GM18519 (cell line): ENCODE measurements at regions not wholly inside any gene's neighbourhood (a gene's known extent, or its start where the extent isn't known, plus 50 kb on each side); places are given as distances from the start of the nearest gene placed in this dataset.

Source experiments
- ATAC-seq: cut with Tn5 transposase; IDR thresholded peaks from one replicate; pipeline ENCODE4 v1.9.1; 2021; ENCODE audit warnings: mild to moderate bottlenecking, moderate library complexity; ENCODE audit not compliant: unreplicated experiment, low FRiP score

DNA sequence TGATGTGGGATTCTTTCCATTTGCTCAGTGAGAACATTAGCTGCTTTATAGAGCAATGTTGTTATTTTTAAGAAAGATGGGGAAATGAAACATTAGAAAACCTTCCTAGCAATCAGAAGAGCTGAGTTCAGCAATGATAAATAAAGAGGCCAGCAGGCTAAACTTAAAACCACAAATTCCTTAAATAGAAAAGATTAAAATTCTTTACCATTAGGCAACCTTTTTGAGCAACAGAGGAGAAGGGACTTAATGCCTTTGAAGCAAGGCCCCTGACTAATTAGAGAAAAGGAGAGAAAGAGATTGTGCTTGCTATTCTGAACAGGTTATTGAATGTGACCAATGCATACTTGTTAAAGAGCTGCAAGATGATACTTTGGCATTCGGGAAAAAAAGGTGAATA is 160.8 kb upstream of the LMO3 start:
- ATAC-seq, result no peak

DNA sequence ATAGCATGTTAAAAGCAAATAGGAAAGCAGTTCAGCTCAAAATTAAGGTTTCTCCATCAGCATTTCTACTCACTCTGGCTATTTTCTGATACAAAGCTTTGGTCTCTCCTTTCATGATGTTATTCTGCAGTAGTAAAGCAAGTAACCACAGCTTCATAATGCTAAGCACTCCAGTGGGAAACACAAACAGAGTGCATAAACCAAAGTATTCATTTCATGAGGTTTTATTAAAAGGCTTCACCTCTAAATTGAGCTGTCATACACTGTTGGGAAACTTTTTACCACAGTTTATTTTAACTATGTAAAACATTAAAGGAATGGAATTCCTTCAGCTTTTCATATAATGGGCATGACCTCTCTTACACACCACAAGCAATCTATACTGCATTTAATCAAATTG is 157.9 kb upstream of the LMO3 start:
- no peak for ATAC-seq

DNA sequence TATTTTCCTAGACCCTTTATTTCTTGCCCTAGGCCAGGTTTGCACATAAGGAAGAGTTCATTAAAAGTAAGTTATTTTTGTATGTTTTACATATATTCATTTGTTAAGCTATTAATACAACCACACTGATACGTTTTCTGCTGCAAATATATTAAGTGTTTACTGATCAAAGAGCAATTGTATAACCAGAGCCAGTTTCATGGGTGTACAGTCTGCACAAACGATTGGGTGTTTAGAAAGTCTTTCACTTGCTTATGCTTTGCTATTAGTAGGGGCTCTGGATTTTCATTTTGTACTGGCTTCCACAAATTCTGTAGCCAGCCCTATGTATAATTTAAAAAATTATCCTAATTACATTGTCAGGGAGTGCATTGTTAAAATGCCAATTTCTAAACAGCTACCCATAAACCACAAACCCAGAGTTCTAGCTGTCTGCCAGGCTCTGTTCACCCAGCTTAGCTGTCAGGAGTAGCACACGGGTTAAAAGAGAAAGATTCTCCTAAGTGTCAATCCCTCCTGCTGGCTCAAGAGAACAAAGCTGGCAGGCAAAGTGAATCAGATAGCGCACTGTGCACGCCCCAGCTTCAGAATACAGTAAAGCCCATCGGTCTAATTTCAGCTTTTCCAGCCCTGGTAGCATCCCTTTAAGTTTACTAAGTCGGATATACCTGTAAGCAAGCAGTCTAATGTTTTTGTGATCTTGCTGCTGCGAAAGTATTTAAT is 151.0 kb upstream of the LMO3 start:
- ATAC-seq, result no peak

DNA sequence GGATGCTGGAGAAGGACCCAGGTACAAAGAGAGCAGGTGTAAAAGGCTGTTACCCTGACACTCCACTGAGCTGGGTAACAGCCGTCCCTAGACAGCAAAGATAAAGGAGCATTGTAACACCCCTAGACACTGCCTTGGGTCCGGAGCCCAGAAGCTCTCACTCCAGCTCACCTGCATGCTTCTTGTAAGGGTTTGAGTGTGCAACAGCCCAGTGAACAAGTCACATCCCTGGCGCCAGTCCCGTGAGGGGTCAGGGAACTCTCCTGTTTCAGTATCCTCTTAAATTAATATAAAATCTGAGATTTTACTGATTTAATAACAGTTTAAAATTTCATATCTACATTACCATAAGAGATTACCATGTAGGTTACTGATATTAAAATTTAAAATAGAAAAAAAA is 124.8 kb upstream of the LMO3 start:
- ATAC-seq, result no peak

DNA sequence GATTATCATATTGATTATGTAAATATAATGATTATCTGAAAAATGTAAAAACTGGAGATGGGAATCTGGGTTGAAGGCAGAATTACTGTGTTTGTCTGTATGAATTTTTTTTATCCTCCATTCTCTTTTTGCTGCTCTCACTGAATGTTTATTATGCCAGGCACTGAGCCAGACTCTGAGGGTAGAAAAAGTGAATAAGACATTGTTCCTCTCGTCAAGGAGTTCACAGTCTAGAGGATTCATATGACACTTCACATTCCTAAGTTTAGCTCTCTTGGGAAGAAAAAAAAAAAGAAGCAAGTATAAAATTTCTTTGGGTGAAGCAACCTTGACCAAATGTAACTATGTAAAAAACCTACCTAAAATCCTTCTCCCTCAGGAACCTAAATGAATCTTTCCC is 120.9 kb upstream of the LMO3 start:
- ATAC-seq, result no peak

DNA sequence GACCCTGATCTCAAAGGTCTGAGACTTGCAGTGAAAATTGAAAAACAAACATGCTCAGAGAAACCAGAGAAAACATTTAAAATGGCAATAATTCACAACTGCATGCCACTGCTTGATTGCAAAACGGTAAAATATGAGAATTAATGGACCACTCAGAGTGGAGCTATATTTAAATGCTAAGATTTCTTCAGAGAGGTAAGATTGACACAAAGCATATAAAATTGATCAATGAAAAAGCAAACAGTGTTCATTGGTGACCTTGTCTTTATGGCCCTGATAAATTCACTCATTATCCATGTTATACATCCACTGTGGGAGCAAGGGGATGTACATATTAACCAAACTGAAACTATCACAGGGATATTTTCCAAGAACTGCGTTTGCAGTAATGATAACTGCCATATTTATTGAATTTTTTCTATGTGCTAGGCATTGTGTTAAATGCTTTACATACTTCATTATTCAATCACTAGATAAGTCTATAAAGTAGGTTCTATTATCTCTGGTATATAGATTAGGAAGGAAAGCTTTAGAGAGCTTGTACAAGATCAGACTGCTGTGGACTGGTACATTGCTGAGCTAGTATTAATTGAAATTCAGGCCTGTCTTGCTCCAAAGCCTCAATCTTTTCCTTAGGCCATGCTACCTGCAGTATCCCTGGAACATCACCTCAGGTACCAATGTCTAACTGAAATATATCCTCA is 113.9 kb upstream of the LMO3 start:
- no peak for ATAC-seq

DNA sequence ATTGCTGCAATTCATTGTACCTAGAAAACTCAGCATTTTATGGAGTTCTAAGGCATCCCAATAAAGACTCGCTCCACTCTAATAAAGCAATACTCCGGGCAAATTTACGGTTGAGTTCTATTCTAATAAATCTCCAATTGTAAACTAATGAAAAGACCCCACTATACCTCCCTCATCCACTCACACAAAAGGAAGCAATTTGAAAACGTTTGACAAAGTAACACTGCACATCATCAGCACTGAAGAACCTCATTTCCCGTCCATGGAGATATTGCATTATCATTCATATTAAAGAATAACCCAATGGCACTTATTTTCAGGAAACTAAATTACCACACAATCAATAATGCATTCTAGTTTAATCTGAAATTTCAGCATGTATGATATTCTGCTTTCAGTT is 111.0 kb upstream of the LMO3 start:
- no peak for ATAC-seq

DNA sequence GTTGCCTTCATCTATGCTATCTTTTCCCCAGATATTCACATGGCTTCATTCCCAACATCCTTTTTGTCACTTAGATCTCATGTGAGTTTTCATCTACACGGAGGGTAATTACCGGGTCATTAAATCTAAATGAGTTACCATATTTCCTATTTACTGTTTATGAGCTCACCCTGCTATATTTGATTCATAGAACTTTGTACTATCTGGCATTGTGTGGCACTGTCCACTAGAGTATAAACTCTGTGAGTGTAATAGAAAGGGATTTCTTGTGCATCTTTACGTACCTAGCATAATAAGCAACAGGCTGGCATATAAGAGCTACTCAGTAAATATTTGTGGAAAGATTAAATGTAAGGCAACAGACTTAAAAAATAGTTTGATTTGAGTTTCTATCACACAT is 86.1 kb upstream of the LMO3 start:
- no peak for ATAC-seq

DNA sequence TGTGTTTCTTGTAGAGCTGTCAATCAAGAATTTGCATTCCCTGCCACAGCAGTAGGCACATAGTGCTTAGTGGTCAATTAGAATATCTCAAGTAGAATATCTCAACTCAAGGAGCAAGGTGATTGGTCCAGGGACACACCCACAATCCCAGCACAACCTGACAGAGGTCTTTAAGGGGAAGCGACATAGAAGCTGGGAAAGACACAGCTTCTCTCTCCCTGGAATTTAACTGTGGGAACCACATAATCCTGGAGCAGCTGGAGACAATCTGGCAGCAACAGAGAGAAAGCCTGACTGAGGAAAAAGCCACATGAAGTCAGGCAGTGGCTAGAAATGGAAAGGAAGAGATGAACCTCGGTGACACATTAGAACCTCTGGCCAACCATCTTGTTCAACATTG is 85.7 kb upstream of the LMO3 start:
- ATAC-seq, result no peak

DNA sequence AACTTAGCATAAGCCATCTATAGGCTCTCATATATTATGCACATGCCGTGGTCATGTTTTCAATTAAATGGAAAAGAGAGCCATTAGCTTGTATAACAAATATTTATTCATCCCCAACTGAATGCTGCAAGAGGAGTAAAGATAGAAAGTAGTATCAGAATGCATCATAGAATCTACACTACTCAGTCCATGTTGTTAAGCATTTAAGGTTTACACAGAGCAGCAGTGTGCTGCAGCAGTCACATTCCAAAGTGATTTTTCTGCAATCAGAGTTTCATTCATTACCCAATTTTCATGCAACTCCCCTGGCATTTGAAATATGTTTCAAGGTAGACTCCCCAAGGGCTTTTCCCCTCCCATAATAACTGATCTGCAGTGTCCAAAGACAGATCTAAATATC is 82.2 kb upstream of the LMO3 start:
- no peak for ATAC-seq

DNA sequence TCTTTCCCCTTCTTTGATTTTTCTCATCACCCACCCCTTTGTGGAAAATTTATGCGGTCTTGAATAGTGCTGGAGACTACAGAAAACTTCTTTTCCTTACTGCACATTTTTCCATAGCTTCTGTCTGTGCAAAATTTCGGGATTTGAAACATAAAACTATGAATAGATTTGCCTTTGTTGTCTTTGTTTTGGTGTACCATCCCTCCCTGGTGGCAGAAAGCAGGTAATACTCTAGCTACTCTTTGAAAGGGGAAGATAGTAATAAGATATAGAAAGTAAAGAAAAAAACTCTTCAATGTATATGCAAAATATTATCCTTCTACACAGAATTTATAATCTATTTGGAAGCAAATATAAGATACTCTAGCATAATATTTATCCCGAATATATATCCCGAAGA is 79.1 kb upstream of the LMO3 start:
- ATAC-seq, result no peak

DNA sequence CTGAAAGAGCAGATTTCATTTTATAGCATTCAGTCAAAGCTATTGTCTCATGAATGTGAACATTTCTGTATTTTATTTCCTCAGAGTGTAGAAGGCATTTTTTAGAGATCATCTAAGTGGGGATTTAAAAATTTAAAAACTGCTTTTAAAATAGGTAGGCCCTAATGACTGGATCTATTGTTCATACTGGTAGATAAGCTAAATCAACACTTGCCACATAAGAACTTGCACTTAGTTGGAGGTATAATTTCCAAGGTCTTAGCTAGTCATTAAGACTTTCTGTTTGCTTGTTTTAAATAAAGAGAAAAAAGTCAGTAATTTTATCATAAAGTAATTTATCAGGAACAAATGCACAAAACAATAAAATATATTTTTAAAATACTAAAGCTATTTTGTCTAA is 75.2 kb upstream of the LMO3 start:
- ATAC-seq, result no peak

DNA sequence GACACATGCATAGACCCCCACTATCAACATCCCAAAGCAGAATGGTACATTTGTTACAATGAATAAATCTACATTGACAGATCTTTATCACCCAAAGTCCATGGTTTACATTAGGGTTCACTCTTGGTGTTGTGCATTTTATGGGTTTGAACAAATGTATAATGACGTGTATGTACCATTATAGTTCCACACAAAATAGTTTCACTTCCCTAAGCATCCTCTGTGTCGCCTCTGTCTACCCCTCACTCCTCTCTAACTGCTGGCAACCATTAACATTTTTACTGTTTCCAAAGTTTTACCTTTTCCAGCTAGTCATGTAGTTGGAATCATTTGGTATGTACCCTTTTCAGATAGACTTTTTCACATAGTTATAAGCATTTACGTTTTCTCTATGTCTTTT is 69.5 kb upstream of the LMO3 start:
- no peak for ATAC-seq

DNA sequence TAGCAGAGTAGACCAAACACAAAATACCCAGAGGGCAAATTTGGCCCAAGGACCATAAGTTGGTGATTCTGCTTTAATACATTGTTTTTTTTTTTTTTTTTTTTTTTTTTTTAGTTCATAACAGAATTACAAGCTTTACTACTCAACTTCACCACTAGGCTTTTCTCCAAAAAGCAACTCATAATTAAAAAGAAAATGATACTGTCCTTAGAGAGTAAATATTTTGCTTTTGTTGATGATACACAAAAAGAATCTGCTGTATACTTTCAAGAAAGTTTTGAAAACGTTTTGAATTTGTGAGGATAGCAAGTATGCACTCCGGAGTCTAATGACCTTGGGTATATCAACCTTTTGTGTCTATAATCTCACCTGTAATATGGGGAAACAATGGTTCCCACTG is 68.9 kb upstream of the LMO3 start:
- no peak for ATAC-seq

DNA sequence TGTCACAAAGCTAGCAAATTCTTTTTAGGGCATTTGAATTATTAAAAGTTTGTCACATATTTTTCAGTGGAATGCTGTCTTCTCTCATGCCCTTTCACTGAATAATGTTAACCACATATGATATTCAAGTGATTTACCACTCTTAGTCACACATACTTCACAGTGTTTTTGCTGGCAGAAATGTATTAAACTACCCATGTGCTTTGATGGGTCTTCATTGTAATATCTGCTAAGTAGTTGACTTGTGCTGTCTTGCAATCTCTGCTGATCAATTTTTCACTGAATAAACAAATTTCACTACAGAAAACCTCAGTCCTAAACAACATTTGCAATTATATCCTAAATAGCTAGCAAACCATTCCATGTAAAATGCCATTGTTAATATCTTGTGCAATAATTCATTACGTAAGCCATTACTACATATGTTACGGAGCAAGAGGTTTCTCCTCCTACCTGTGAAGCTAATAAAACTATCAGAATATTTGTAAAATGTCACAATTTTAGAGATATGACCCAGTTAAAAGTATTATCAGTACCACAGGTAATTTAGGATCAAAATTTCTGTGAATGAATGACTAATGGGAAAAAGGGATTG is 64.6 kb upstream of the LMO3 start:
- ATAC-seq, result no peak

DNA sequence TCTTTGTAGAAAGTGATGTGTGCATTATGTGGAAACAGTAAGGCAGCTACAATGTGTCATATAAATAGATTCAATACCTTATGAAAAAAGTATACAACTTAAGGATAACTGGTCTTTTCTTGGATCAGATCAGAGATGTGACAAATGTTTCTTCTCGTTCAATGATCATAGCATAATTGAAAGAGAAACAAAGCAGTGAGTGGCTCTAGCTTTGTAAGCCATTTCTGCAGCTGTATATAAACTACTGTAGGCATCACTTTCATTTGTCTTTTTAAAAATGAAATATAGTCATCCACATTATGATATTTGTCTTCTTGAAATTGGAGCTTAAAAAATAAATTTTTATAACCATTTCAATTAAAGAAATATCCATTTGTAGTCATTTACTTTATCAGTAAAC is 63.8 kb upstream of the LMO3 start:
- no peak for ATAC-seq

DNA sequence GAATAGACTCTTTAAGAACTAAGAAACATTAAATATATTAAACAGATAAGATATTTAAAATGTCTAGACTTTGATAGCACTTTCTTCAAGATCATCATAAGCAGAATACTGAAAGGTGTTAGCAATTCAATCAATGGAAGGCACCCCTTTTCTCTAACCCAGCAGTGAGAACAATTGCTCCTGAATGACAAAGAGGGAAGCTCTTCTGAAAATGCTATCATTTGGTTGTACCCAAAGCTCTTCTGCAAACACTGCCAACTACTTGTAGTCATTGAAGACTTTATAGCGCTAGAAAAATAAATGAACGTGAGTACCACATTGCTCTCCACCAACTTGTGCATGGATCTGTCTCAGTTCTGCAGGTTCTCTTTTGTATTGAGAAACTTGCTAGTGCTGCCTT is 62.2 kb upstream of the LMO3 start:
- ATAC-seq, result no peak

DNA sequence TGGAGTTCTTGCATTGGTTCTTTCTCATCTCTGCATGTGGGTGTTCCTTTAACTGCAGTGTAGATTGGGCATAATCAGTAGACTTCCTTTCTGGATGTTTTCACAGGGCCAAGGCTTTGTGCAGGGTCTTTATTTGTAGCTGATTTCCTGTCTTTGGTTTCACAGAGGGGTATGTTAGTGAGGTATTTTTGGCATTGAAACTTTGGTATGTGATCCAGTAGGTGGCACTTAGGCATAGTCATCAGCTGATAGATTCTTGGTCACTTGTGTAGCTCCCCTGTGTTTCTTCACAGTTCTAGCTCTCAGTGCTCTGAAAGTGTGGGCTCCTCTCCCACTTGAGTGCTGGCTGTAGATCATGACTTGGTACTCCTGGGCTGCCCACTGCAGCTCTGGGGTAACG is 52.7 kb upstream of the LMO3 start:
- ATAC-seq, result no peak
